ENCODE measurements at regions not wholly inside any gene's neighbourhood (a gene's known extent, or its start where the extent isn't known, plus 50 kb on each side); places are given as distances from the start of the nearest gene placed in this dataset.

GRCh38 chr6:106771822-106772221, 142.4 kb downstream of the QRSL1 start:
- DNase-seq = no peak

- no peak for DNase-seq
Observed at GRCh38 chr6:106770663-106771062, 141.3 kb downstream of the QRSL1 start.

- DNase-seq = no peak
Observed at GRCh38 chr6:106770081-106770480, 140.7 kb downstream of the QRSL1 start.

GRCh38 chr6:106767271-106767670, 137.9 kb downstream of the QRSL1 start:
- no peak for DNase-seq

- no peak for DNase-seq
Observed at GRCh38 chr6:106766201-106766600, 136.8 kb downstream of the QRSL1 start.

GRCh38 chr6:106765496-106765895, 136.1 kb downstream of the QRSL1 start:
- DNase-seq = no peak

- DNase-seq = no peak
Observed at GRCh38 chr6:106764353-106764980, 135.1 kb downstream of the QRSL1 start.

GRCh38 chr6:106763361-106763760, 134.0 kb downstream of the QRSL1 start:
- no peak for DNase-seq

- no peak for DNase-seq
Observed at GRCh38 chr6:106761160-106761559, 131.8 kb downstream of the QRSL1 start.

- no peak for DNase-seq
Observed at GRCh38 chr6:106759112-106759511, 129.7 kb downstream of the QRSL1 start.

GRCh38 chr6:106757722-106758467, 128.5 kb downstream of the QRSL1 start:
- no peak for DNase-seq

- peak; percentile 17 for DNase-seq
Observed at GRCh38 chr6:106757267-106757666, 127.9 kb downstream of the QRSL1 start.

- DNase-seq = no peak
Observed at GRCh38 chr6:106754215-106754614, 124.8 kb downstream of the QRSL1 start.

GRCh38 chr6:106752641-106753040, 123.3 kb downstream of the QRSL1 start:
- DNase-seq = no peak

GRCh38 chr6:106751501-106752252, 122.3 kb downstream of the QRSL1 start:
- DNase-seq = peak; percentile 83

- DNase-seq = no peak
Observed at GRCh38 chr6:106750946-106751345, 121.6 kb downstream of the QRSL1 start.

- DNase-seq = peak; percentile 45
Observed at GRCh38 chr6:106750142-106750918, 121.0 kb downstream of the QRSL1 start.

- peak; percentile 54 for DNase-seq
Observed at GRCh38 chr6:106749609-106750008, 120.2 kb downstream of the QRSL1 start.

- DNase-seq = no peak
Observed at GRCh38 chr6:106748547-106749207, 119.3 kb downstream of the QRSL1 start.

- DNase-seq = no peak
Observed at GRCh38 chr6:106747139-106747538, 117.8 kb downstream of the QRSL1 start.

GRCh38 chr6:106746652-106747051, 117.3 kb downstream of the QRSL1 start:
- peak; percentile 38 for DNase-seq
